Endothelial cell of umbilical vein (primary cell): ENCODE measurements at regions not wholly inside any gene's neighbourhood (a gene's known extent, or its start where the extent isn't known, plus 50 kb on each side); places are given as distances from the start of the nearest gene placed in this dataset.

ENCODE experiments used
- GATA2 ChIP-seq: IDR thresholded peaks from 2 replicates; pipeline ENCODE4 v1.7.0; 2011; ENCODE audit warnings: low read depth, mild to moderate bottlenecking, moderate library complexity, mixed read lengths, low read length; ENCODE audit not compliant: insufficient read length, insufficient read depth
- MYC ChIP-seq: IDR thresholded peaks from one replicate; pipeline ENCODE4 v1.6.1; 2011; ENCODE audit warnings: mild to moderate bottlenecking, low read depth, low read length
- POLR2A ChIP-seq: IDR thresholded peaks from 2 replicates; pipeline ENCODE4 v1.6.1; 2012; ENCODE audit warnings: low read depth, mild to moderate bottlenecking, control low read depth, low read length
- POLR2AphosphoS5 ChIP-seq: IDR thresholded peaks from 2 replicates; pipeline ENCODE4 v1.6.1; 2012; ENCODE audit warnings: low read depth, mild to moderate bottlenecking, control low read depth, low read length, moderate library complexity; ENCODE audit not compliant: insufficient read depth
- TF ChIP-seq, protein P1 (sequence below), 2 donors: IDR thresholded peaks; 1 replicate in 1 of 2; 2 replicates in 1 of 2; pipeline ENCODE4 v1.5.1; 2011; ENCODE audit warnings: low read length in 2 of 2, mild to moderate bottlenecking in 2 of 2, moderate library complexity in 2 of 2, control low read depth in 1 of 2, inconsistent platforms in 1 of 2, low read depth in 1 of 2; ENCODE audit not compliant: insufficient read depth in 1 of 2; ENCODE audit errors: extremely low read depth in 1 of 2
- TF ChIP-seq, protein P2 (sequence below): IDR thresholded peaks from 2 replicates; pipeline ENCODE4 v1.6.1; 2011; ENCODE audit not compliant: insufficient read depth, insufficient read length

DNA sequence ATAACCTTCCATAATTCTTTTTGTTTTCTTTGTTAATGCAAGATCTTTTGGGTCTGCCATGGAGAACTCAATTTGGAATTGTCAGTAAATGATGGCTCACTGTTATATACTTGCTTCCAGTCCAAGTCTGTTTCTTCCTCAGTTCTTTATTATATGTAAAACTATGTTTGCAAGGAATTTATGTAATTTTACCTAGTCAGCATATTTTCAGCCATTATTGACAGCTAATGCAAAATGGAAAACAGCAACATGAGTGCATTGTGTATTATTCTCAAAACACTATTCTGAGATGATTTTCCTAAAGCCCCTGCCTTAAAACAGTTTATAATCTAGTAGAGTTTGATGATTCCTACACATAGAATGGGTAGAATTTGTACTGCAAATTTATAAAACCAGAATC, 167.5 kb downstream of the TANC2 start:
- TF ChIP-seq, protein P1, sequence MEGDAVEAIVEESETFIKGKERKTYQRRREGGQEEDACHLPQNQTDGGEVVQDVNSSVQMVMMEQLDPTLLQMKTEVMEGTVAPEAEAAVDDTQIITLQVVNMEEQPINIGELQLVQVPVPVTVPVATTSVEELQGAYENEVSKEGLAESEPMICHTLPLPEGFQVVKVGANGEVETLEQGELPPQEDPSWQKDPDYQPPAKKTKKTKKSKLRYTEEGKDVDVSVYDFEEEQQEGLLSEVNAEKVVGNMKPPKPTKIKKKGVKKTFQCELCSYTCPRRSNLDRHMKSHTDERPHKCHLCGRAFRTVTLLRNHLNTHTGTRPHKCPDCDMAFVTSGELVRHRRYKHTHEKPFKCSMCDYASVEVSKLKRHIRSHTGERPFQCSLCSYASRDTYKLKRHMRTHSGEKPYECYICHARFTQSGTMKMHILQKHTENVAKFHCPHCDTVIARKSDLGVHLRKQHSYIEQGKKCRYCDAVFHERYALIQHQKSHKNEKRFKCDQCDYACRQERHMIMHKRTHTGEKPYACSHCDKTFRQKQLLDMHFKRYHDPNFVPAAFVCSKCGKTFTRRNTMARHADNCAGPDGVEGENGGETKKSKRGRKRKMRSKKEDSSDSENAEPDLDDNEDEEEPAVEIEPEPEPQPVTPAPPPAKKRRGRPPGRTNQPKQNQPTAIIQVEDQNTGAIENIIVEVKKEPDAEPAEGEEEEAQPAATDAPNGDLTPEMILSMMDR (IDR thresholded peaks at IDR 0.05; ENCODE audit: extremely low read depth in 1 of 2, insufficient read depth in 1 of 2, low read depth in 1 of 2, low read length in 2 of 2), result no peak
- TF ChIP-seq POLR2AphosphoS5, result no peak
- no peak for TF ChIP-seq GATA2
- TF ChIP-seq POLR2A, result no peak
- no peak for TF ChIP-seq MYC
- TF ChIP-seq, protein P2, sequence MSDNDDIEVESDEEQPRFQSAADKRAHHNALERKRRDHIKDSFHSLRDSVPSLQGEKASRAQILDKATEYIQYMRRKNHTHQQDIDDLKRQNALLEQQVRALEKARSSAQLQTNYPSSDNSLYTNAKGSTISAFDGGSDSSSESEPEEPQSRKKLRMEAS, result no peak
